K562 (cell line): ENCODE measurements at regions not wholly inside any gene's neighbourhood (a gene's known extent, or its start where the extent isn't known, plus 50 kb on each side); places are given as distances from the start of the nearest gene placed in this dataset.

Experiments
- CTCF ChIP-seq, 3 experiments: IDR thresholded peaks in 2 of 3; conservative IDR thresholded peaks in 1 of 3; 2 replicates each; pipeline ENCODE4 v1.5.1; 2011 to 2012; ENCODE audit warnings: low read length in 3 of 3, mild to moderate bottlenecking in 3 of 3, control low read depth in 2 of 3, improper control_type of control experiment in 1 of 3, inconsistent platforms in 1 of 3, low read depth in 1 of 3, mixed read lengths in 1 of 3, moderate library complexity in 1 of 3; ENCODE audit not compliant: insufficient read depth in 2 of 3
- SMC3 ChIP-seq: conservative IDR thresholded peaks from 2 replicates; pipeline ENCODE4 v1.6.1; 2011; ENCODE audit warnings: low read depth, low read length, improper control_type of control experiment; ENCODE audit not compliant: insufficient read depth
- STAT5A ChIP-seq: IDR thresholded peaks from 2 replicates; pipeline ENCODE4 v1.6.1; 2012; ENCODE audit warnings: low read length, inconsistent platforms, borderline replicate concordance
- TBL1XR1 ChIP-seq, 2 experiments: IDR thresholded peaks; 2 replicates each; pipeline ENCODE4 v1.6.1; 2012; ENCODE audit warnings: improper control_type of control experiment in 2 of 2, low read length in 2 of 2, mild to moderate bottlenecking in 1 of 2
- USF1 ChIP-seq: sonication (generic); formaldehyde crosslinking; IDR thresholded peaks from 2 replicates; pipeline ENCODE4 v1.9.0; 2022; ENCODE audit warnings: mild to moderate bottlenecking, missing genetic modification reagents
- TF ChIP-seq, protein P1 (sequence below): IDR thresholded peaks from 3 replicates; pipeline ENCODE4 v1.6.1; 2011; ENCODE audit warnings: borderline replicate concordance, mild to moderate bottlenecking; ENCODE audit not compliant: insufficient read length, insufficient read depth

DNA sequence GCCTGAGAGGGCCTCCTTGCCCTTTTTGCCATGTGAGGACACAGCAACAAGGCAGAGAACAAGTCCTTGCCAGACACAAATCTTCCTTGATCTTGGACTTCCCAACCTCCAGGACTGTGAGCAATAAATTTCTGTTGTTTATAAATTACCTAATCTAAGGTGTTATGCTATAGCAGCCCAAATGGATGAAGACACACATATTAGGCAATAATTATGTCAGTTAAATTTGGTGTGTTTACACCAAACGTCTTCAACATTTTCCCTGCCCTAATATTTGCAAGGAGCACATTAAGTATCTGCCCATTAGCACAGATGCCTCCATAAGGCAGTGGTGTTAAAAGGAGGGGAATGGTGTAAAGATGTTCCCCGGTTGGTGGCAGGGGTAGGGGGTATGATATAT is 94.8 kb downstream of the ETS2 start:
- TF ChIP-seq TBL1XR1 (IDR thresholded peaks at IDR 0.05; ENCODE audit: low read length in 2 of 2) (no peak), CTCF (IDR thresholded peaks at IDR 0.05 in 2 of 3, conservative IDR thresholded peaks at IDR 0.05 in 1 of 3; ENCODE audit: insufficient read depth in 2 of 3, low read depth in 1 of 3, low read length in 3 of 3) (no peak), SMC3 (no peak), STAT5A (no peak), USF1 (CRISPR knock-in tag) (no peak)
- TF ChIP-seq, protein P1, sequence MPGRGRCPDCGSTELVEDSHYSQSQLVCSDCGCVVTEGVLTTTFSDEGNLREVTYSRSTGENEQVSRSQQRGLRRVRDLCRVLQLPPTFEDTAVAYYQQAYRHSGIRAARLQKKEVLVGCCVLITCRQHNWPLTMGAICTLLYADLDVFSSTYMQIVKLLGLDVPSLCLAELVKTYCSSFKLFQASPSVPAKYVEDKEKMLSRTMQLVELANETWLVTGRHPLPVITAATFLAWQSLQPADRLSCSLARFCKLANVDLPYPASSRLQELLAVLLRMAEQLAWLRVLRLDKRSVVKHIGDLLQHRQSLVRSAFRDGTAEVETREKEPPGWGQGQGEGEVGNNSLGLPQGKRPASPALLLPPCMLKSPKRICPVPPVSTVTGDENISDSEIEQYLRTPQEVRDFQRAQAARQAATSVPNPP = no peak
